Chondrocyte (in vitro differentiated cells): ENCODE measurements at regions not wholly inside any gene's neighbourhood (a gene's known extent, or its start where the extent isn't known, plus 50 kb on each side); places are given as distances from the start of the nearest gene placed in this dataset.
"Not testable (repeated sequence)": the region's sequence is repeated elsewhere in the genome, so short reads cannot be mapped to it uniquely, and the experiment has no call there.

Experiments
- DNase-seq: peaks from one replicate; pipeline ENCODE4 v3.0.0; 2021; ENCODE audit warnings: mixed read lengths, low spot score
- H3K27ac Mint-ChIP-seq: one replicate; pipeline ENCODE4 v1.8.0; 2021; ENCODE audit warnings: mild to moderate bottlenecking, moderate library complexity, mixed read lengths; ENCODE audit not compliant: unreplicated experiment
- H3K27me3 Mint-ChIP-seq: 2 replicates; pipeline ENCODE4 v1.8.0; 2021; ENCODE audit warnings: low read depth, mixed read lengths
- H3K36me3 Mint-ChIP-seq: 2 replicates; pipeline ENCODE4 v1.8.0; 2021; ENCODE audit warnings: low read depth, mixed read lengths
- H3K4me1 Mint-ChIP-seq: 2 replicates; pipeline ENCODE4 v1.8.0; 2021; ENCODE audit warnings: low read depth, mild to moderate bottlenecking, mixed read lengths
- H3K4me3 Mint-ChIP-seq: one replicate; pipeline ENCODE4 v1.8.0; 2021; ENCODE audit warnings: mild to moderate bottlenecking, moderate library complexity, mixed read lengths; ENCODE audit not compliant: unreplicated experiment
- H3K9me3 Mint-ChIP-seq: 2 replicates; pipeline ENCODE4 v1.8.0; 2021; ENCODE audit warnings: low read depth, mixed read lengths
- CTCF ChIP-seq: fragments of 200-600 bp; sonication (generic); IDR thresholded peaks from 2 replicates; pipeline ENCODE4 v1.5.0; 2021; ENCODE audit warnings: antibody characterized with exemption, mild to moderate bottlenecking, moderate library complexity

GRCh38 chr11:98062714-98063113, 958.0 kb upstream of the CNTN5 start:
- Mint-ChIP-seq H3K4me1 (no peaks in the 10 kb centered on the region), H3K4me3 (no peak overlapping the region), H3K27me3 (peaks cover 14% of the 10 kb centered on the region), H3K9me3 (no peaks in the 10 kb centered on the region), H3K36me3 (no peaks in the 10 kb centered on the region), H3K27ac (no peak overlapping the region)
- TF ChIP-seq CTCF = no peak
- DNase-seq = no peak

- H3K27me3 Mint-ChIP-seq = peaks cover 12% of the 10 kb centered on the region
- no peak for DNase-seq
- no peak overlapping the region for H3K4me3 Mint-ChIP-seq
- no peaks in the 10 kb centered on the region for H3K36me3 Mint-ChIP-seq
- H3K27ac Mint-ChIP-seq = no peak overlapping the region
- no peaks in the 10 kb centered on the region for H3K9me3 Mint-ChIP-seq
- H3K4me1 Mint-ChIP-seq = no peaks in the 10 kb centered on the region
- no peak for TF ChIP-seq CTCF
Measured at GRCh38 chr11:98068251-98068650, 952.5 kb upstream of the CNTN5 start.

DNA sequence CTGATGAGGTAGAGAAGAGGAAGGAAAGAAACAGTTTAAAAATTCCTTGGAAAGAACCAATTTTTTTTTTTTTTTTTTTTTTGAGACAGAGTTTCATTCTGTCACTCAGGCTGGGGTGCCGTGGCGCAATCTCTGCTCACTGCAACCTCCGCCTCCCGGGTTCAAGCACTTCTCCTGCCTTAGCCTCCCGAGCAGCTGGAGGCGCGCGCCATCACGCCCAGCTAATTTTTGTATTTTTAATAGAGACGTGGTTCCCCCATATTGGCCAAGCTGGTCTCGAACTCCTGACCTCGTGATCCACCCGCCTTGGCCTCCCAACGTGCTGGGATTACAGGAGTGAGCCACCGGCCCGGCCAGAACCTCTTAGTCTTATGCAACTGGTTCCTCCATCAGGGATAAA, 951.6 kb upstream of the CNTN5 start:
- H3K9me3 Mint-ChIP-seq, H3K27ac Mint-ChIP-seq, DNase-seq, H3K36me3 Mint-ChIP-seq, H3K4me1 Mint-ChIP-seq, H3K4me3 Mint-ChIP-seq: not testable (repeated sequence)
- H3K27me3 Mint-ChIP-seq = peaks cover 11% of the 10 kb centered on the region

DNA sequence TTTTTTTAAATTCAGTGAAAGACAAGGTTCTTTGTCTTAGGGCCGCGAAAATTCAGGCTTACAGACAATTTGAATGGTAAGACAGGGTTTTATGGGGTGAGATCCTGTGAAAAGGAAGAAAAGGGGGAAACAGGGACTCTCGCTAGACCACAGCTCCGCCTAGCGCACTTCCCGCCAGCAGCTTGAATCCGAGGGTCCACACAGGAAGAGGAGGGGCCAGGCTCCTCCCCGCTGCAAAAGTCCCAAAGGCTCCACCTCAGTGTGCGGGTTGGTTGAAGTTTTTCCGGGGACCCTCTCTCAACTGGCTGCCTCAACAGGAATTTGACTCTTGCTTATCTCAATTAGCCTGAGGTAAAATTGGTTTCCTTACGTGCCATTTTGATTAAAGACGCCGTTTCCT, 950.9 kb upstream of the CNTN5 start:
- Mint-ChIP-seq H3K4me1 (no peaks in the 10 kb centered on the region), H3K27me3 (peaks cover 13% of the 10 kb centered on the region), H3K27ac (no peak overlapping the region), H3K9me3 (no peaks in the 10 kb centered on the region), H3K36me3 (no peaks in the 10 kb centered on the region), H3K4me3 (no peak overlapping the region)
- DNase-seq = no peak
- no peak for TF ChIP-seq CTCF

DNA sequence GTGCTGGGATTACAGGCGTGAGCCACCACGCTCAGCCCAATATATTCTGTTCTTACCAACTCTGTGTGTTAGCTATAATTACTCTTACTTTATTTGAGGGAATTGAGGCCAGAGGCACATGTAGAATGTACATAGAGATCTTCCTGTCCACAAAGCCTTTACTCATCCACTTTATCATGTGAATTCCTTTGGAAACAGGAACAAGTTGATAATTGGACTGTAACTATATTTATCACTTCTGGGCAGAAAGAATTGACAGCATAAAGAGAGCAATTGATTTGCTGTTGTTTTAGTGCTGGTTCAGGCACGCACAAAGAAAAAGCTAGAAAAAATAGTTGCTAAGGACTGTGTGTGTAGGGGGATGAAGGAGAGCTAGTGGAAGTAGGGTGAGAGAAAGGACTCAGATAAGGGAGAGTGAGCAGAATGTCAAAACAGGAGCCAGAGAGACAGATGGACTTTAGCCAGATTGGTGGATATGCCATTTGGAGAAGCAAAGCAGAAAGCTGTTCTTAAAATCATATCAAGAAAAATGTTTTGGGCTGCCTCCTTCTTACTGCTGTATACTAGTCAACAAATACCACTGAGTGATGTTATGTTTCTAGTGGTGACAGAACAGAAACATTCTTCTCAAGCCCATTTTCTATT, 929.8 kb upstream of the CNTN5 start:
- no peak for TF ChIP-seq CTCF
- DNase-seq = no peak
- Mint-ChIP-seq H3K27me3 (peaks cover 4% of the 10 kb centered on the region), H3K4me1 (no peaks in the 10 kb centered on the region), H3K9me3 (no peaks in the 10 kb centered on the region), H3K27ac (no peak overlapping the region), H3K4me3 (no peak overlapping the region), H3K36me3 (no peaks in the 10 kb centered on the region)

DNA sequence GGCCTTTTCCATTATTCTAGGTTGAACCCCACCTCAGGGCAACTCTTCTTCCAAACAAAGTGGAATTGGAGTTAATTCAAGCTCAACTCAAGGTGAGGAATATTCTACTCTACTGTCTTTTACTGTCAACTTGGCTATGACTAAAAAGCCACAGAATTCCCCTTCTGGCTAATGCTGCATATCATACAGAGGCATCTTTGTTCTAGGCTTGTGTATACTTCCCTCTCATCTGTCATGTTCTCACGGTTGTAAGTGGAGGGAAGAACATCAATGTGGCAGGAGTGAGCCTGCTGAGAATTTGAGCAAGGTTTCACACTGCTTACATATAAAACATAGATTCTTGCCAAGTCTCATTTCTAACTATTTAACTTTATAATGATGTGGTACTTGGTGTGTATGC, 921.4 kb upstream of the CNTN5 start:
- TF ChIP-seq CTCF = no peak
- Mint-ChIP-seq H3K27me3 (peaks cover 3% of the 10 kb centered on the region), H3K4me3 (no peak overlapping the region), H3K27ac (no peak overlapping the region), H3K9me3 (no peaks in the 10 kb centered on the region), H3K4me1 (no peaks in the 10 kb centered on the region), H3K36me3 (no peaks in the 10 kb centered on the region)
- DNase-seq = no peak
